ENCODE measurements at regions not wholly inside any gene's neighbourhood (a gene's known extent, or its start where the extent isn't known, plus 50 kb on each side); places are given as distances from the start of the nearest gene placed in this dataset.
A peak's percentile ranks its signal among the peaks of the same experiment; 100 is the strongest.

- TF ChIP-seq, protein P1, sequence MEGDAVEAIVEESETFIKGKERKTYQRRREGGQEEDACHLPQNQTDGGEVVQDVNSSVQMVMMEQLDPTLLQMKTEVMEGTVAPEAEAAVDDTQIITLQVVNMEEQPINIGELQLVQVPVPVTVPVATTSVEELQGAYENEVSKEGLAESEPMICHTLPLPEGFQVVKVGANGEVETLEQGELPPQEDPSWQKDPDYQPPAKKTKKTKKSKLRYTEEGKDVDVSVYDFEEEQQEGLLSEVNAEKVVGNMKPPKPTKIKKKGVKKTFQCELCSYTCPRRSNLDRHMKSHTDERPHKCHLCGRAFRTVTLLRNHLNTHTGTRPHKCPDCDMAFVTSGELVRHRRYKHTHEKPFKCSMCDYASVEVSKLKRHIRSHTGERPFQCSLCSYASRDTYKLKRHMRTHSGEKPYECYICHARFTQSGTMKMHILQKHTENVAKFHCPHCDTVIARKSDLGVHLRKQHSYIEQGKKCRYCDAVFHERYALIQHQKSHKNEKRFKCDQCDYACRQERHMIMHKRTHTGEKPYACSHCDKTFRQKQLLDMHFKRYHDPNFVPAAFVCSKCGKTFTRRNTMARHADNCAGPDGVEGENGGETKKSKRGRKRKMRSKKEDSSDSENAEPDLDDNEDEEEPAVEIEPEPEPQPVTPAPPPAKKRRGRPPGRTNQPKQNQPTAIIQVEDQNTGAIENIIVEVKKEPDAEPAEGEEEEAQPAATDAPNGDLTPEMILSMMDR (conservative IDR thresholded peaks at IDR 0.05) = no peak
- H3K27ac ChIP-seq = no peak overlapping the region
Observed at GRCh38 chr2:41775366-41776025, 272.3 kb upstream of the PKDCC start.

- no peak overlapping the region for H3K27ac ChIP-seq
Observed at GRCh38 chr2:41779888-41780287, 267.9 kb upstream of the PKDCC start.

GRCh38 chr2:41782306-41783158 is 265.3 kb upstream of the PKDCC start:
- H3K27ac ChIP-seq = no peak overlapping the region
- TF ChIP-seq, protein P1 (conservative IDR thresholded peaks at IDR 0.05) = peak; percentile 88

More at GRCh38 chr2:41779888-41780287, 267.9 kb upstream of the PKDCC start:
- TF ChIP-seq, protein P1 (conservative IDR thresholded peaks at IDR 0.05) = no peak

- H3K27ac ChIP-seq = no peak overlapping the region
- TF ChIP-seq, protein P1 (conservative IDR thresholded peaks at IDR 0.05) = no peak
Observed at GRCh38 chr2:41784496-41784895, 263.3 kb upstream of the PKDCC start.

DNA sequence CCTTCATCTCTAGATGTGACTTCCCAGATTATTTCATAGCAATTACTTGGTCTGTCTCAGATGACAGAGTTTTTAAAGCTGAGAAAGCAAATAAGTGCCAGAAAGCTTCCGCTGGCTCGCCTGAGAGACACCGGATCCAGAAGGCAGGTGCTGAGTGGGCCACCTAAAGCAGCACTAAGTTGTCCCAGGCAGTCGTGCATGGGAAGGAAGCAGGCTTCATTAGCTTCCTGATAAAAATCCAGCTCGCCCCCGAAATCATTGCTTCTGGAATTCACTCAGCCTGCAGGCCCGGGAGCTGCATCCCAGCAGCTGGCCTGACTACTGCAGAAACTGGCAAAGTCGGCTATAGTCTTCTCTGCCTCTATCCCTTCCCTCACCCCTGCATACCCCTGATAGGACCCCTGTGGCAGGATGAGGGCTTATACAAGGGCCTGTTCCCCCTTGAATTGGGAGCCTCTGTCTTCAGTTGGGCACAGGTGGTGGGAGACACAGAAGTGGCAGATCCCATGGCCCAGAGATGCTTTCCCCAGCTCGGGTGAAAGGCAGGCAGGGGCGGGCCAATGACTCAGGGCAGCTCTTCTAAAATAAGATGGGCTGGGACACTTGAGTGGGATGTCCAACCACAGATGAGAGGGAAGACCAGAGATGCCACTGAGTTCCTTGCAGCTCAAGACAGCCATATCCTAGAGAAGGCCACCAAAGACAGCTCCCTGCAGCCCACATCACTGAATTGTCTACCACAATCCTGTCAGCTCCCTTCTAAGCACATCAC is 262.4 kb upstream of the PKDCC start:
- no peak overlapping the region for H3K27ac ChIP-seq
- TF ChIP-seq, protein P1 (conservative IDR thresholded peaks at IDR 0.05) = no peak

- TF ChIP-seq, protein P1 (conservative IDR thresholded peaks at IDR 0.05) = no peak
Observed at GRCh38 chr2:41791523-41791922, 256.3 kb upstream of the PKDCC start.

DNA sequence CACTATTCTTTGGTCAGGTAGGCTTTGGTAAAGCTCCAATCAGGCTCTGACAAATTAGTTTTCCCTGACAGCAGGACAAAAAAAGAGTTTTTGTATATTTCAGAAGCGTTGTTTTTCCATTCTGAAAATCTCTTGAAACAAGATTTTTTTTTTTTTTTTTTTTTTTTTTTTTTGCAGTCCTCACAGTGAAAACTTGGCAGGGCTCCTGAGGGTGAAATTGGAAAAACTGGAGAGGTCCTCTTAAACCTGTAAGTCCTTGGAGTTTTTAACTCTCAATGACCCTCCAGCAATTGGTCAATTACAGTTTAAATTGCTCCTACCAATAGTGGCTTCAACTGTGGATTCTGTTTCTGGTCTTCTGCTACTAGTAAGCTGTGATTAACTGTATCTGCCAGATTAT is 244.5 kb upstream of the PKDCC start:
- H3K27ac ChIP-seq = no peak overlapping the region
- TF ChIP-seq, protein P1 (conservative IDR thresholded peaks at IDR 0.05) = no peak

More at GRCh38 chr2:41791523-41791922, 256.3 kb upstream of the PKDCC start:
- H3K27ac ChIP-seq = no peak overlapping the region

Data from VCaP (cell line).